K562 (cell line): ENCODE measurements at regions not wholly inside any gene's neighbourhood (a gene's known extent, or its start where the extent isn't known, plus 50 kb on each side); places are given as distances from the start of the nearest gene placed in this dataset.

Experiments
- CCAR2 ChIP-seq: fragments of 200-400 bp; formaldehyde crosslinking; IDR thresholded peaks from 2 replicates; pipeline ENCODE4 v1.6.1; 2017; ENCODE audit warnings: mild to moderate bottlenecking, low read depth, low read length
- SRSF1 ChIP-seq: fragments of 200-400 bp; formaldehyde crosslinking; IDR thresholded peaks from 2 replicates; pipeline ENCODE4 v1.6.1; 2017; ENCODE audit warnings: mild to moderate bottlenecking, low read depth, low read length, moderate library complexity
- ZFP30 ChIP-seq: fragments of 250-450 bp; sonication (Bioruptor Pico); IDR thresholded peaks from 2 replicates; pipeline ENCODE4 v1.8.0; 2022; ENCODE audit warnings: moderate library complexity, mild to moderate bottlenecking, inconsistent platforms, borderline replicate concordance
- ZNF384 ChIP-seq: IDR thresholded peaks from 2 replicates; pipeline ENCODE4 v1.6.1; 2012; ENCODE audit warnings: low read depth, low read length, improper control_type of control experiment
- ZSCAN32 ChIP-seq: fragments of 450-650 bp; formaldehyde crosslinking; IDR thresholded peaks from 2 replicates; pipeline ENCODE4 v1.4.0; 2020; ENCODE audit warnings: mild to moderate bottlenecking, moderate library complexity
- TF ChIP-seq, protein P1 (sequence below): fragments of 450-650 bp; IDR thresholded peaks from 2 replicates; pipeline ENCODE4 v1.6.1; 2018; ENCODE audit not compliant: partially characterized antibody

DNA sequence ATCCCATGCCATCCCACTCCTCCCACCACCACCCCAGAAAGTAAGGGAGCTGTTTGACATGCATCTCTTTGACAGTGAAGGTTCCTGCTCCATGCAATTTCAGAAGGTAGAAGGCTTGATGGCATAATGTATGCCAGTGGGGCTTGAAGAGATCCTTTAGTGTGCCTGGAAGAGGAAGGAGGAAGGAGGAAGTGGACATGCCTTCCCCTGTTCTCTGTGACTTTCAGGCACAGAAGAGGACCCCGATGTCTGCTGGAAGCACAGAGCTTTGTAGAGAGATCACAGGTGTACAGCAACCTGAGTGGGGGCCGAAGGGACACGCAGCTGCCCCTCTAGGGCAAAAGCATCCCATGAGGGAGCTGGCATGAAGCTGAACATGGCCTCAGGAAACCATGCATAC is 171.6 kb downstream of the CD47 start:
- TF ChIP-seq ZSCAN32 (CRISPR knock-in tag) (no peak), CCAR2 (no peak), ZFP30 (CRISPR knock-in tag) (no peak), SRSF1 (no peak), ZNF384 (no peak)
- TF ChIP-seq, protein P1, sequence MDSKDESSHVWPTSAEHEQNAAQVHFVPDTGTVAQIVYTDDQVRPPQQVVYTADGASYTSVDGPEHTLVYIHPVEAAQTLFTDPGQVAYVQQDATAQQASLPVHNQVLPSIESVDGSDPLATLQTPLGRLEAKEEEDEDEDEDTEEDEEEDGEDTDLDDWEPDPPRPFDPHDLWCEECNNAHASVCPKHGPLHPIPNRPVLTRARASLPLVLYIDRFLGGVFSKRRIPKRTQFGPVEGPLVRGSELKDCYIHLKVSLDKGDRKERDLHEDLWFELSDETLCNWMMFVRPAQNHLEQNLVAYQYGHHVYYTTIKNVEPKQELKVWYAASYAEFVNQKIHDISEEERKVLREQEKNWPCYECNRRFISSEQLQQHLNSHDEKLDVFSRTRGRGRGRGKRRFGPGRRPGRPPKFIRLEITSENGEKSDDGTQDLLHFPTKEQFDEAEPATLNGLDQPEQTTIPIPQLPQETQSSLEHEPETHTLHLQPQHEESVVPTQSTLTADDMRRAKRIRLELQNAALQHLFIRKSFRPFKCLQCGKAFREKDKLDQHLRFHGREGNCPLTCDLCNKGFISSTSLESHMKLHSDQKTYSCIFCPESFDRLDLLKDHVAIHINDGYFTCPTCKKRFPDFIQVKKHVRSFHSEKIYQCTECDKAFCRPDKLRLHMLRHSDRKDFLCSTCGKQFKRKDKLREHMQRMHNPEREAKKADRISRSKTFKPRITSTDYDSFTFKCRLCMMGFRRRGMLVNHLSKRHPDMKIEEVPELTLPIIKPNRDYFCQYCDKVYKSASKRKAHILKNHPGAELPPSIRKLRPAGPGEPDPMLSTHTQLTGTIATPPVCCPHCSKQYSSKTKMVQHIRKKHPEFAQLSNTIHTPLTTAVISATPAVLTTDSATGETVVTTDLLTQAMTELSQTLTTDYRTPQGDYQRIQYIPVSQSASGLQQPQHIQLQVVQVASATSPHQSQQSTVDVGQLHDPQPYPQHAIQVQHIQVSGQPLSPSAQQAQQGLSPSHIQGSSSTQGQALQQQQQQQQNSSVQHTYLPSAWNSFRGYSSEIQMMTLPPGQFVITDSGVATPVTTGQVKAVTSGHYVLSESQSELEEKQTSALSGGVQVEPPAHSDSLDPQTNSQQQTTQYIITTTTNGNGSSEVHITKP, result no peak
